AG04450 (cell line): ENCODE measurements at regions not wholly inside any gene's neighbourhood (a gene's known extent, or its start where the extent isn't known, plus 50 kb on each side); places are given as distances from the start of the nearest gene placed in this dataset.
"Not testable (repeated sequence)": the region's sequence is repeated elsewhere in the genome, so short reads cannot be mapped to it uniquely, and the experiment has no call there.

Source experiments
- CTCF ChIA-PET: fragments of 300-600, 350-600 bp; formaldehyde crosslinking; extraction: SDS; loops from one replicate; lab custom pipeline; 2022; ENCODE audit warnings: antibody characterized with exemption, inconsistent platforms; lab: Charles Lee
- POLR2A ChIA-PET: fragments of 350-600 bp; formaldehyde crosslinking; extraction: SDS; loops from one replicate; lab custom pipeline; 2021; ENCODE audit warnings: antibody characterized with exemption, inconsistent platforms; lab: Yijun Ruan, JAX
- DNase-seq: peaks from one replicate; pipeline ENCODE4 v3.0.0-alpha.2; 2011; ENCODE audit warnings: low read depth, low spot score
- H3K27ac ChIP-seq: one replicate; pipeline ENCODE4 v1.5.1; 2012; ENCODE audit warnings: low read depth, low read length, control low read depth
- H3K27me3 ChIP-seq: one replicate; pipeline ENCODE4 v1.6.0; 2012; ENCODE audit warnings: low read length; ENCODE audit not compliant: control insufficient read depth, insufficient read depth
- H3K4me3 ChIP-seq: 2 replicates; pipeline ENCODE4 v1.5.1; 2011; ENCODE audit warnings: mild to moderate bottlenecking, low read depth, low read length, control low read depth
- H3K9me3 ChIP-seq: 2 replicates; pipeline ENCODE4 v1.5.1; 2012; ENCODE audit warnings: low read length; ENCODE audit not compliant: control insufficient read depth, insufficient read depth
- TF ChIP-seq, protein P1 (sequence below): IDR thresholded peaks from 2 replicates; pipeline ENCODE4 v1.5.1; 2011; ENCODE audit warnings: low read depth, low read length, control low read depth, inconsistent platforms

GRCh38 chr3:27805282-27805681 lies 83.2 kb upstream of the EOMES start:
- no peak for DNase-seq
- ChIA-PET POLR2A (no interaction called here), CTCF (no interaction called here)
- Histone ChIP-seq H3K27me3 (no peaks in the 10 kb centered on the region), H3K9me3 (no peaks in the 10 kb centered on the region), H3K4me3 (no peak overlapping the region), H3K27ac (no peak overlapping the region)
- TF ChIP-seq, protein P1, sequence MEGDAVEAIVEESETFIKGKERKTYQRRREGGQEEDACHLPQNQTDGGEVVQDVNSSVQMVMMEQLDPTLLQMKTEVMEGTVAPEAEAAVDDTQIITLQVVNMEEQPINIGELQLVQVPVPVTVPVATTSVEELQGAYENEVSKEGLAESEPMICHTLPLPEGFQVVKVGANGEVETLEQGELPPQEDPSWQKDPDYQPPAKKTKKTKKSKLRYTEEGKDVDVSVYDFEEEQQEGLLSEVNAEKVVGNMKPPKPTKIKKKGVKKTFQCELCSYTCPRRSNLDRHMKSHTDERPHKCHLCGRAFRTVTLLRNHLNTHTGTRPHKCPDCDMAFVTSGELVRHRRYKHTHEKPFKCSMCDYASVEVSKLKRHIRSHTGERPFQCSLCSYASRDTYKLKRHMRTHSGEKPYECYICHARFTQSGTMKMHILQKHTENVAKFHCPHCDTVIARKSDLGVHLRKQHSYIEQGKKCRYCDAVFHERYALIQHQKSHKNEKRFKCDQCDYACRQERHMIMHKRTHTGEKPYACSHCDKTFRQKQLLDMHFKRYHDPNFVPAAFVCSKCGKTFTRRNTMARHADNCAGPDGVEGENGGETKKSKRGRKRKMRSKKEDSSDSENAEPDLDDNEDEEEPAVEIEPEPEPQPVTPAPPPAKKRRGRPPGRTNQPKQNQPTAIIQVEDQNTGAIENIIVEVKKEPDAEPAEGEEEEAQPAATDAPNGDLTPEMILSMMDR: no peak

- no peaks in the 10 kb centered on the region for H3K9me3 ChIP-seq
- no peaks in the 10 kb centered on the region for H3K27me3 ChIP-seq
- no peak overlapping the region for H3K4me3 ChIP-seq
- H3K27ac ChIP-seq: no peak overlapping the region
- no peak for DNase-seq
- ChIA-PET CTCF (no interaction called here), POLR2A (no interaction called here)
- TF ChIP-seq, protein P1: no peak
These were observed 91.1 kb upstream of the EOMES start for GRCh38 chr3:27813255-27813654.

GRCh38 chr3:27821609-27822008 lies 99.5 kb upstream of the EOMES start:
- H3K27me3 ChIP-seq, POLR2A ChIA-PET, DNase-seq, H3K9me3 ChIP-seq, CTCF ChIA-PET, H3K27ac ChIP-seq, H3K4me3 ChIP-seq: not testable (repeated sequence)

DNA sequence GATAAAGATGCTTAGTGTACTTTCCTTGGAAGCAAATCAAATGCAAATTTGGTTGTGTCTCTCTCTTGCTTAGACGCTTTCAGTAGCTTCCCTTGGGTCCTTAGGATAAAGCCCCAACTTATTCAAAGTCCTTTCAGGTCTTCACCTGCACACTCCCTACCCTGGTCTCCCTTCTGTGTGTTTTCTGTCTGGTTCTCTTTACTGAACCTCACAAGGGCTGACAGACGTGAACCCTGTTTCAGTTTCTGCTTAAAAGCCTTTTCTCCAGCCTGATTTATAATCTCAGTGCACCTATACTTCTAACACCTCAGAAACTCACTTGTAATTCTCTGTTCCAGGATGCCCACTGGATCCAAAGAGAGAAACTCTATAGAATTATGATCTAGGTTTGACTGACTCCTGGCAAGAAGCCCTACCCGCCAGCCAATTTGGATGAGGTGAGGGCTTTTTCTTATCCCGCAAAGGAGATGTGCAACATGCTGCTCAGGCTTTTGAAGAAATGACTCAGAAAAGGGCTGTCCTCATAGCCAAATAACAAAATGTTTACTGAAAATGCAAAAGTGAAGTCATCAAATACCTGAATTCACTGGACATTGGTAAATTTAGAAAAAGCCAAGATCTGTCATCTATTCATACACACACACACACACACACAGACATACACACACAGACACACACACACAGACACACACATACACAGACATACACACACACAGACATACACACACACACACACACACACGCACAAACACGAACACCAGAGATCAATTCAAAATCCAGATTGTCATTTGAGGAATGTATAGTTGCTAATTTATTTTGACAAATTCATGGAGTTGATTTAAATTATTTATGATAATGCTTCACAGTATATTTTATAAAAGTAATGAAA lies 102.4 kb upstream of the EOMES start:
- no peaks in the 10 kb centered on the region for H3K27me3 ChIP-seq
- H3K9me3 ChIP-seq: no peaks in the 10 kb centered on the region
- H3K27ac ChIP-seq: no peak overlapping the region
- POLR2A ChIA-PET: no interaction called here
- no peak overlapping the region for H3K4me3 ChIP-seq
- no peak for DNase-seq
- TF ChIP-seq, protein P1: no peak
- CTCF ChIA-PET: no interaction called here

DNA sequence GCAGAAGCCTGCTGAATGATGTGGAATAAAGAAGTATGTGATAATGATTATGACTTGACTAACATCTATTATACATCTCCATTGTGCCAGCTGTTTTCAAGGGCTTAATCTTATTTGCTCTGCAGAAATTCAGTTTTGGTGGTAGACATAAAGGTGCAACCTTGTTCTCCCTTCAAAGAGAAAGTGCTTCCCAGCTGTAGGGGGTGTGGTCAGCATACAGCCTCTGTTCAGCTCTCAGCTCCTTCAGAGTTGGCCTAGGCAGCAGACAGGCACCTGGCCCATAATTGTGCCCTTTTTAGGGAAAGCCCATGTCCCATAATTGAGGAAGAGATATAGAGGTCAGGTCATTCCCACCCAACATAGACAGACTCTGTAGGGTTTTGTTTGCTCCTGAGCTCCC lies 104.3 kb upstream of the EOMES start:
- TF ChIP-seq, protein P1: no peak
- Histone ChIP-seq H3K4me3 (no peak overlapping the region), H3K27me3 (no peaks in the 10 kb centered on the region), H3K27ac (no peak overlapping the region), H3K9me3 (no peaks in the 10 kb centered on the region)
- DNase-seq: no peak
- ChIA-PET POLR2A (no interaction called here), CTCF (interaction anchor here (0.8 kb wide), 1 partner anchor 11 kb away, joined by 3 read pairs; no protein-coding TSS in a partner anchor)
